Lung (tissue), 11 donors: ENCODE measurements at regions not wholly inside any gene's neighbourhood (a gene's known extent, or its start where the extent isn't known, plus 50 kb on each side); places are given as distances from the start of the nearest gene placed in this dataset.

Experiments
- ATAC-seq: fragments of 200-7000 bp; cut with Tn5 transposase; one replicate; pipeline ENCODE4 v1.9.1; 2020; ENCODE audit warnings: moderate number of reproducible peaks; ENCODE audit not compliant: insufficient read depth, low FRiP score
- DNase-seq, 3 donors: peaks; one replicate each; pipeline ENCODE4 v3.0.0-alpha.2; 2013 to 2017
- H3K27ac ChIP-seq, 2 donors: one replicate each; pipeline ENCODE4 v1.5.1; 2013; ENCODE audit warnings: mild to moderate bottlenecking in 2 of 2, moderate library complexity in 2 of 2, control low read depth in 1 of 2, inconsistent platforms in 1 of 2, low read depth in 1 of 2, low read length in 1 of 2
- H3K27me3 ChIP-seq, 3 donors: one replicate each; pipeline ENCODE4 v1.5.1; 2013; ENCODE audit warnings: low read length in 2 of 3; ENCODE audit not compliant: control insufficient read depth in 3 of 3, insufficient read depth in 3 of 3
- H3K36me3 ChIP-seq, 4 donors: one replicate each; pipeline ENCODE4 v1.5.1; 2013; ENCODE audit warnings: low read length in 4 of 4, mild to moderate bottlenecking in 1 of 4, moderate library complexity in 1 of 4; ENCODE audit not compliant: control insufficient read depth in 4 of 4, insufficient read depth in 4 of 4
- H3K4me1 ChIP-seq, 5 donors: one replicate each; pipeline ENCODE4 v1.5.1; 2013; ENCODE audit warnings: low read length in 5 of 5, mild to moderate bottlenecking in 2 of 5, moderate library complexity in 1 of 5; ENCODE audit not compliant: control insufficient read depth in 5 of 5, insufficient read depth in 5 of 5
- H3K4me3 ChIP-seq: one replicate; pipeline ENCODE4 v1.5.1; 2013; ENCODE audit warnings: mild to moderate bottlenecking, control low read depth, moderate library complexity
- H3K9ac ChIP-seq, 2 donors: one replicate each; pipeline ENCODE4 v1.5.1; 2013; ENCODE audit warnings: low read length in 2 of 2, control low read depth in 1 of 2; ENCODE audit not compliant: insufficient read depth in 1 of 2
- H3K9me3 ChIP-seq, 4 donors: one replicate each; pipeline ENCODE4 v1.5.1; 2013; ENCODE audit warnings: low read length in 3 of 4, mild to moderate bottlenecking in 1 of 4, moderate library complexity in 1 of 4; ENCODE audit not compliant: control insufficient read depth in 4 of 4, insufficient read depth in 3 of 4
- CTCF ChIP-seq: IDR thresholded peaks from 2 replicates; pipeline ENCODE4 v1.5.1; 2012; ENCODE audit warnings: mild to moderate bottlenecking; ENCODE audit errors: control extremely low read depth, extremely low read depth
- WGBS, 2 donors: extraction: QIAGEN DNeasy Blood & Tissue Kit; methylation state at CpG; one replicate each; pipeline ENCODE4 v1.1.7; 2013; 5-methylcytosine and 5-hydroxymethylcytosine counted together
- donor health status: control.
- donor health status: control.
- donor health status: Bipolar disorder and iron deficiency.
- donor health status: healthy.
- donor health status: DM: yes; HTN: yes; CAD: no.

- no peak overlapping the region for H3K4me3 ChIP-seq
- no peak for ATAC-seq
- no peak overlapping the region for H3K27ac ChIP-seq
- peaks cover 0 to 9% (median 1%) of the 10 kb centered on the region in 4 donors for H3K9me3 ChIP-seq
- 60 to 73% methylated on average over 2 of the region's 2 CpGs for WGBS, 2 donors
- no peak for DNase-seq
- no peak overlapping the region for H3K9ac ChIP-seq
- H3K27me3 ChIP-seq = no peaks in the 10 kb centered on the region
- no peaks in the 10 kb centered on the region for H3K36me3 ChIP-seq
- TF ChIP-seq CTCF = no peak
- H3K4me1 ChIP-seq = no peaks in the 10 kb centered on the region
Observed at GRCh38 chr6:114581293-114581692, 238.5 kb upstream of the HS3ST5 start.

GRCh38 chr6:114580882-114581281 lies 238.1 kb upstream of the HS3ST5 start:
- no peaks in the 10 kb centered on the region for H3K36me3 ChIP-seq
- TF ChIP-seq CTCF = no peak
- no peak for DNase-seq
- no peak overlapping the region for H3K4me3 ChIP-seq
- 72 to 83% methylated on average over 3 of the region's 3 CpGs for WGBS, 2 donors
- peaks cover 0 to 9% (median 1%) of the 10 kb centered on the region in 4 donors for H3K9me3 ChIP-seq
- ATAC-seq = no peak
- no peaks in the 10 kb centered on the region for H3K27me3 ChIP-seq
- no peaks in the 10 kb centered on the region for H3K4me1 ChIP-seq
- no peak overlapping the region for H3K27ac ChIP-seq
- no peak overlapping the region for H3K9ac ChIP-seq

GRCh38 chr6:114579486-114579885 lies 236.7 kb upstream of the HS3ST5 start:
- H3K9ac ChIP-seq = no peak overlapping the region
- ATAC-seq = no peak

More at GRCh38 chr6:114579486-114579885, 236.7 kb upstream of the HS3ST5 start:
- no peak for TF ChIP-seq CTCF
- Histone ChIP-seq H3K4me3 (no peak overlapping the region), H3K27ac (no peak overlapping the region), H3K4me1 (no peaks in the 10 kb centered on the region), H3K36me3 (no peaks in the 10 kb centered on the region), H3K27me3 (no peaks in the 10 kb centered on the region), H3K9me3 (peaks cover 0 to 9% (median 1%) of the 10 kb centered on the region in 4 donors)
- DNase-seq = no peak
